Breast epithelium (tissue), 4 donors: ENCODE measurements at regions not wholly inside any gene's neighbourhood (a gene's known extent, or its start where the extent isn't known, plus 50 kb on each side); places are given as distances from the start of the nearest gene placed in this dataset.
A peak's percentile ranks its signal among the peaks of the same experiment; 100 is the strongest.

Source experiments
- DNase-seq, 2 donors: peaks; one replicate each; pipeline ENCODE4 v3.0.0-alpha.2; 2019; ENCODE audit warnings: low spot score in 2 of 2
- H3K27ac ChIP-seq, 2 donors: fragments of 200-600 bp; sonication (generic) in 1 of 2; one replicate each; pipeline ENCODE4 v1.5.1; 2016 to 2019; ENCODE audit warnings: mild to moderate bottlenecking in 1 of 2
- H3K27me3 ChIP-seq, 2 donors: fragments of 200-600 bp; sonication (generic) in 1 of 2; one replicate each; pipeline versions ENCODE4 v1.5.1 to v1.6.0; 2017 to 2019; ENCODE audit warnings: control low read depth in 1 of 2, mild to moderate bottlenecking in 1 of 2
- H3K36me3 ChIP-seq: fragments of 200-600 bp; one replicate; pipeline ENCODE4 v1.5.1; 2019
- H3K4me1 ChIP-seq, 2 donors: fragments of 200-600 bp; sonication (generic); one replicate each; pipeline ENCODE4 v1.5.1; 2016 to 2019; ENCODE audit warnings: control low read depth in 1 of 2
- H3K4me3 ChIP-seq, 3 donors: fragments of 200-600 bp; sonication (generic); 1 replicate in 2 of 3; 2 replicates in 1 of 3; pipeline ENCODE4 v1.5.1; 2016 to 2019; ENCODE audit warnings: mild to moderate bottlenecking in 3 of 3, moderate library complexity in 2 of 3
- H3K9me3 ChIP-seq, 2 donors: fragments of 200-600 bp; sonication (generic) in 1 of 2; one replicate each; pipeline ENCODE4 v1.5.1; 2016 to 2019; ENCODE audit warnings: control low read depth in 1 of 2
- POLR2A ChIP-seq: fragments of 450-650 bp; IDR thresholded peaks from one replicate; pipeline ENCODE4 v1.6.1; 2016; ENCODE audit warnings: antibody characterized with exemption, mild to moderate bottlenecking, moderate library complexity
- POLR2AphosphoS5 ChIP-seq, 3 donors: sonication (generic); formaldehyde crosslinking; IDR thresholded peaks; one replicate each; pipeline ENCODE4 v1.6.1; 2017; ENCODE audit warnings: antibody characterized with exemption in 3 of 3
- intact Hi-C: fragments of 100-400 bp; cut with DNase I; formaldehyde crosslinking; loops from one replicate; pipeline ENCODE4 v1.15.1; 2023; ENCODE audit warnings: low total_unique reads
- TF ChIP-seq, protein P1 (sequence below), 3 donors: fragments of 450-650 bp; IDR thresholded peaks; one replicate each; pipeline ENCODE4 v1.5.1; 2016 to 2017; ENCODE audit warnings: antibody characterized with exemption in 3 of 3, mild to moderate bottlenecking in 3 of 3, moderate library complexity in 3 of 3

- intact Hi-C loops, result no loop called here
- peak overlapping the region; percentile 52 to 79 for H3K27ac ChIP-seq
These were observed 178.3 kb upstream of the CRIM1 start for GRCh38 chr2:36177282-36177681.

DNA sequence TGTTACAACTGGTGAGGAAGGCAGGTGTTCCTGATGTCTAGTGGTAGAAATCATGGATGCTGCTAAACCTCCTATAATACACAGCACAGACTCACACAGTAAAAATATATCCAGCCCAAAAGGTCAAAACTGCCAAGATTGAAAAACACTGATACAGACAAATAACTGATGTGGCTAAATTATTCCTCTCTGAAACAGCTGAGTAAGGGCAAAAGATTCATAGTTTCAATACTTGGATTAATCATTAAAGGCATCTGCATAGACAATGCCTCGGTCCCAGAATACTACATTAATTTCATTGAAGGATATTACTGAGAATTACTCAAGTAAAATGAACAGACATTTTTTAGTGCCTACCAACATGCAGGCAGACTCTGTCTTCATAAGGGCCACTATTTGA lies 180.7 kb upstream of the CRIM1 start:
- peak overlapping the region in 1 of 2 donors; percentile 55 for H3K27ac ChIP-seq
- TF ChIP-seq POLR2AphosphoS5 (IDR thresholded peaks at IDR 0.05) (no peak), POLR2A (no peak)
- TF ChIP-seq, protein P1, sequence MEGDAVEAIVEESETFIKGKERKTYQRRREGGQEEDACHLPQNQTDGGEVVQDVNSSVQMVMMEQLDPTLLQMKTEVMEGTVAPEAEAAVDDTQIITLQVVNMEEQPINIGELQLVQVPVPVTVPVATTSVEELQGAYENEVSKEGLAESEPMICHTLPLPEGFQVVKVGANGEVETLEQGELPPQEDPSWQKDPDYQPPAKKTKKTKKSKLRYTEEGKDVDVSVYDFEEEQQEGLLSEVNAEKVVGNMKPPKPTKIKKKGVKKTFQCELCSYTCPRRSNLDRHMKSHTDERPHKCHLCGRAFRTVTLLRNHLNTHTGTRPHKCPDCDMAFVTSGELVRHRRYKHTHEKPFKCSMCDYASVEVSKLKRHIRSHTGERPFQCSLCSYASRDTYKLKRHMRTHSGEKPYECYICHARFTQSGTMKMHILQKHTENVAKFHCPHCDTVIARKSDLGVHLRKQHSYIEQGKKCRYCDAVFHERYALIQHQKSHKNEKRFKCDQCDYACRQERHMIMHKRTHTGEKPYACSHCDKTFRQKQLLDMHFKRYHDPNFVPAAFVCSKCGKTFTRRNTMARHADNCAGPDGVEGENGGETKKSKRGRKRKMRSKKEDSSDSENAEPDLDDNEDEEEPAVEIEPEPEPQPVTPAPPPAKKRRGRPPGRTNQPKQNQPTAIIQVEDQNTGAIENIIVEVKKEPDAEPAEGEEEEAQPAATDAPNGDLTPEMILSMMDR (IDR thresholded peaks at IDR 0.05), result no peak
- H3K9me3 ChIP-seq, result no peaks in the 10 kb centered on the region
- no peaks in the 10 kb centered on the region for H3K27me3 ChIP-seq
- no peak for DNase-seq
- intact Hi-C loops, result no loop called here
- peaks cover 0 to 6% of the 10 kb centered on the region in 2 donors for H3K4me1 ChIP-seq
- no peak overlapping the region for H3K4me3 ChIP-seq
- no peaks in the 10 kb centered on the region for H3K36me3 ChIP-seq

More at GRCh38 chr2:36177282-36177681, 178.3 kb upstream of the CRIM1 start:
- Histone ChIP-seq H3K27me3 (no peaks in the 10 kb centered on the region), H3K36me3 (no peaks in the 10 kb centered on the region), H3K9me3 (no peaks in the 10 kb centered on the region), H3K4me1 (peaks cover 0 to 6% of the 10 kb centered on the region in 2 donors), H3K4me3 (no peak overlapping the region)
- TF ChIP-seq POLR2A (no peak), POLR2AphosphoS5 (IDR thresholded peaks at IDR 0.05) (no peak)
- TF ChIP-seq, protein P1 (IDR thresholded peaks at IDR 0.05), result no peak
- DNase-seq, result no peak

DNA sequence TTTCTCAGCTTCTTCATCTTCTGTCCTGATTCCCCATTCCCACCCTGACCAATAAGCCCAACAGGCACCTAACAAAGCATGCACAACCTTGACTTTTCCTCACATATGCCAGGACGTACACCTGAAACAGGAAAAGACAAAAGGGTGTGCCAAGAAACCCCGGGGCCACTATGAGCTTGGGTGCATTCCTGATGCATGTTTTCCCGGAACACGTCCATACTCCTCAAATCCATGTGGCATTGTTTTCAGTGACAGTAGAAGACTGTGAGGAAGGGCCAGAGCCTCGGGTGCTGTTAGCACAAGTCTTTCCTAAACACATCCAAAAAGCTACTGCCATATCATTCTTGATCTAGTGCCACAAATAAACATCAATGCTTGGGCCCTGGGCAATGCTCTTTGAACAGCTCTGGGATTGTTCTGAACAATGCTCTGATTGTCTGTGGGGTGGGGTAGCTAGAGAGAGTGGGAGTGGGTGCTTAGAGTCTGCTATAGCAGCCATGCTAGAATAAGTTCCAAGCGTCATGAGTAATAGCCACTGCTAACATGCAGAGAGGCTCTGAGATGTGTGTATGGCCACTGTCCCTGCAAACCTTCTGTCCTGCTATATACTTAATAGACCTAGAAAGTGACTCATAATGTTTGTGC lies 181.7 kb upstream of the CRIM1 start:
- peak; percentile 58 to 84 for DNase-seq
- Histone ChIP-seq H3K36me3 (no peaks in the 10 kb centered on the region), H3K4me1 (peaks cover 0 to 6% of the 10 kb centered on the region in 2 donors), H3K4me3 (no peak overlapping the region), H3K27me3 (no peaks in the 10 kb centered on the region), H3K9me3 (no peaks in the 10 kb centered on the region), H3K27ac (peak overlapping the region; percentile 2 to 30)
- no peak for TF ChIP-seq POLR2A
- TF ChIP-seq, protein P1 (IDR thresholded peaks at IDR 0.05), result no peak
- peak in 2 of 3 donors; percentile 10 to 34 for TF ChIP-seq POLR2AphosphoS5 (IDR thresholded peaks at IDR 0.05)
- intact Hi-C loops, result no loop called here

- TF ChIP-seq POLR2AphosphoS5 (IDR thresholded peaks at IDR 0.05), result no peak
- TF ChIP-seq, protein P1 (IDR thresholded peaks at IDR 0.05), result no peak
- no peak for TF ChIP-seq POLR2A
These were observed 182.8 kb upstream of the CRIM1 start for GRCh38 chr2:36172824-36173223.

GRCh38 chr2:36170805-36171204 lies 184.8 kb upstream of the CRIM1 start:
- Histone ChIP-seq H3K4me1 (no peaks in the 10 kb centered on the region), H3K27me3 (no peaks in the 10 kb centered on the region), H3K27ac (no peak overlapping the region), H3K36me3 (no peaks in the 10 kb centered on the region), H3K9me3 (no peaks in the 10 kb centered on the region), H3K4me3 (no peak overlapping the region)
- TF ChIP-seq, protein P1 (IDR thresholded peaks at IDR 0.05), result no peak
- TF ChIP-seq POLR2A (no peak), POLR2AphosphoS5 (IDR thresholded peaks at IDR 0.05) (no peak)
- DNase-seq, result no peak
- intact Hi-C loops, result no loop called here

More at GRCh38 chr2:36172824-36173223, 182.8 kb upstream of the CRIM1 start:
- intact Hi-C loops, result no loop called here
- H3K36me3 ChIP-seq, result no peaks in the 10 kb centered on the region
- H3K9me3 ChIP-seq, result no peaks in the 10 kb centered on the region
- H3K4me3 ChIP-seq, result no peak overlapping the region
- H3K4me1 ChIP-seq, result peaks cover 0 to 3% of the 10 kb centered on the region in 2 donors
- H3K27ac ChIP-seq, result peak overlapping the region in 1 of 2 donors; percentile 10
- no peaks in the 10 kb centered on the region for H3K27me3 ChIP-seq
- DNase-seq, result no peak
